ENCODE measurements at regions not wholly inside any gene's neighbourhood (a gene's known extent, or its start where the extent isn't known, plus 50 kb on each side); places are given as distances from the start of the nearest gene placed in this dataset.

DNA sequence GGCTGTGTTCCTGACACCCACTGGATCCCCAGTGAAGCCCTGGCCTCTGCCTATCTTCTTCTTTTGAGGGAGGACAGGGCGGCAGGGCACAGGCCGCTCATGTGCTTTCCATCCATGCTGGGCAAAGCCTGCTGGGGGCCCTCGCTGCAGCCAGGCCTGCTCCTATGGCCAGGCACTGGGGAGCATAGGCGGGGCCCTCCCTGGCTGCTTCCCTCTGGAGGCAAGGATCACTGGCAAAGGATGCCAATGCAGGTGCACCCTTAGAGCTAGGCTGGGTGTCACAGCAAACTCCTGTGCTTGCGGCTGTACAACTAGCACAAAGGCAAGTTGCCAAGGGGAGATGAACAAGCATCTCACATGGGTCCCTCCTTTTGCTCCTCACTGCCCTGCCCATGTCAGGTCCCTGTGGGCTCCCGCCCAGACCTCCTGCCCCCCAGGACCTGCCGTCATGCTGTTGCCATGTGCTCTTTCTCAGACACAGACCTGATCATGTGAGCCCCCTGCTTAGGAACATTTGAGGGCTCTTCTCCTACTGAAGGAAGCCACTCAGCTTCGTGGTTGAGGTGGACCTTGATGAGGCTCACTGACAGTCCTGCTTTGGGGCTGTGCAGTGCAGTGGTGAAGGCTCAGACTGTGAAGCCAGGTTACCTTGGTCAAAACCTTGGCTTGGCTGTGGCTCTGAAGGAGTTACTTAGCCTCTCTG lies 393.6 kb downstream of the PTPRU start:
- peaks cover 0 to 12% (median 9%) of the 10 kb centered on the region in 8 donors for H3K9me3 ChIP-seq
- peaks cover 0 to 7% (median 0%) of the 10 kb centered on the region in 6 donors for H3K4me1 ChIP-seq
- H3K36me3 ChIP-seq = no peaks in the 10 kb centered on the region
- intact Hi-C loops (cut with DNase I; ENCODE audit: low total_unique reads) = no loop called here
- 78 to 95% (median 87%) methylated on average over 3 to 8 of the region's 8 CpGs for WGBS, 5 donors
- no peak overlapping the region for H3K27ac ChIP-seq
- H3K4me3 ChIP-seq = no peak overlapping the region
- TF ChIP-seq CTCF (IDR thresholded peaks at IDR 0.05 in 8 of 11, conservative IDR thresholded peaks at IDR 0.05 in 3 of 11) (no peak), POLR2AphosphoS5 (IDR thresholded peaks at IDR 0.05) (no peak), POLR2A (IDR thresholded peaks at IDR 0.05) (no peak)
- peaks cover 0 to 30% (median 0%) of the 10 kb centered on the region in 7 donors for H3K27me3 ChIP-seq (replicated peaks in 1 of 7)
- DNase-seq = no peak

DNA sequence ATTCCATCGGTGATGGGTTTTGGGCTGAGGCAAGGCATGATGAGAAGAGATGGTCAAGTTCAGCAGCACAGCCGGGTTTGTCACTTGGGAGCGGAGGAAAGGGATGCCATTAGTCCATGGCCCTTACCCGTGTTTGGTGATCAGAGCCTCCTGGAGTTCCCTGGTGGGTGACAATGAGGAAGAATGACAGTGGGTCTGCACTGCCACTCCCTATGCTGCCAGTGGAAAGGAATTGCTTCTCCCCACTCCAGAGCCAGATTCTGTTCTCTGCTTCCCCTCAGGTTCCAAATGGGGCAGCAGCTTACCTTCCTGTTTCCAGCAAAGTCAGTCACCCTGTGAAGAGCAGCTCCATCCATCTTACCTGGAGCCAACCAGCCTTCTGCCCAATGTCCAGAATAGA lies 393.1 kb downstream of the PTPRU start:
- Histone ChIP-seq H3K27me3 (replicated peaks in 1 of 7) (peaks cover 0 to 25% (median 0%) of the 10 kb centered on the region in 7 donors), H3K4me1 (peaks cover 0 to 7% (median 0%) of the 10 kb centered on the region in 6 donors), H3K36me3 (no peaks in the 10 kb centered on the region), H3K9me3 (peaks cover 0 to 12% (median 9%) of the 10 kb centered on the region in 8 donors), H3K4me3 (no peak overlapping the region), H3K27ac (no peak overlapping the region)
- 59 to 89% (median 67%) methylated on average over 4 of the region's 4 CpGs for WGBS, 5 donors
- no peak for DNase-seq
- intact Hi-C loops (cut with DNase I; ENCODE audit: low total_unique reads) = no loop called here
- TF ChIP-seq POLR2A (IDR thresholded peaks at IDR 0.05) (no peak), POLR2AphosphoS5 (IDR thresholded peaks at IDR 0.05) (no peak), CTCF (IDR thresholded peaks at IDR 0.05 in 8 of 11, conservative IDR thresholded peaks at IDR 0.05 in 3 of 11) (no peak)

GRCh38 chr1:29628190-29628589 lies 391.9 kb downstream of the PTPRU start:
- intact Hi-C loops (cut with DNase I; ENCODE audit: low total_unique reads) = no loop called here
- WGBS, 5 donors = 75 to 86% (median 81%) methylated on average over 2 of the region's 2 CpGs

More at GRCh38 chr1:29628190-29628589, 391.9 kb downstream of the PTPRU start:
- Histone ChIP-seq H3K4me3 (no peak overlapping the region), H3K36me3 (no peaks in the 10 kb centered on the region), H3K27ac (no peak overlapping the region), H3K27me3 (replicated peaks in 1 of 7) (peaks cover 0 to 23% (median 0%) of the 10 kb centered on the region in 7 donors), H3K4me1 (peaks cover 0 to 7% (median 0%) of the 10 kb centered on the region in 6 donors), H3K9me3 (peaks cover 0 to 12% (median 9%) of the 10 kb centered on the region in 8 donors)
- DNase-seq = no peak
- TF ChIP-seq CTCF (IDR thresholded peaks at IDR 0.05 in 8 of 11, conservative IDR thresholded peaks at IDR 0.05 in 3 of 11) (no peak), POLR2AphosphoS5 (IDR thresholded peaks at IDR 0.05) (no peak), POLR2A (IDR thresholded peaks at IDR 0.05) (no peak)

Data from spleen (tissue), 11 donors.